HG02970 (cell line): ENCODE measurements at regions not wholly inside any gene's neighbourhood (a gene's known extent, or its start where the extent isn't known, plus 50 kb on each side); places are given as distances from the start of the nearest gene placed in this dataset.
"Not testable (repeated sequence)": the region's sequence is repeated elsewhere in the genome, so short reads cannot be mapped to it uniquely, and the experiment has no call there.

Source experiments
- ATAC-seq: cut with Tn5 transposase; IDR thresholded peaks from one replicate; pipeline ENCODE4 v1.9.1; 2021; ENCODE audit warnings: mild to moderate bottlenecking, moderate library complexity, moderate number of reproducible peaks; ENCODE audit not compliant: unreplicated experiment, low FRiP score

- ATAC-seq: no peak
Observed at GRCh38 chr5:163569284-163569683, 63.9 kb downstream of the MAT2B start.

- ATAC-seq: no peak
Observed at GRCh38 chr5:163571744-163572143, 66.3 kb downstream of the MAT2B start.

- no peak for ATAC-seq
Observed at GRCh38 chr5:163574472-163575440, 69.3 kb downstream of the MAT2B start.

- ATAC-seq: no peak
Observed at GRCh38 chr5:163578652-163579051, 73.2 kb downstream of the MAT2B start.

- no peak for ATAC-seq
Observed at GRCh38 chr5:163579729-163580128, 74.3 kb downstream of the MAT2B start.

GRCh38 chr5:163580516-163580915, 75.1 kb downstream of the MAT2B start:
- no peak for ATAC-seq

GRCh38 chr5:163583491-163584153, 78.2 kb downstream of the MAT2B start:
- not testable (repeated sequence) for ATAC-seq

- no peak for ATAC-seq
Observed at GRCh38 chr5:163585206-163585605, 79.8 kb downstream of the MAT2B start.

GRCh38 chr5:163586531-163586956, 81.1 kb downstream of the MAT2B start:
- no peak for ATAC-seq

- ATAC-seq: no peak
Observed at GRCh38 chr5:163594951-163595350, 89.5 kb downstream of the MAT2B start.

GRCh38 chr5:163595932-163596607, 90.7 kb downstream of the MAT2B start:
- ATAC-seq: no peak

- no peak for ATAC-seq
Observed at GRCh38 chr5:163596608-163597315, 91.3 kb downstream of the MAT2B start.

GRCh38 chr5:163604013-163604412, 98.6 kb downstream of the MAT2B start:
- no peak for ATAC-seq

GRCh38 chr5:163607256-163607655, 101.8 kb downstream of the MAT2B start:
- no peak for ATAC-seq

- ATAC-seq: no peak
Observed at GRCh38 chr5:163608621-163609020, 103.2 kb downstream of the MAT2B start.

- no peak for ATAC-seq
Observed at GRCh38 chr5:163609910-163610309, 104.5 kb downstream of the MAT2B start.

- no peak for ATAC-seq
Observed at GRCh38 chr5:163612358-163613149, 107.1 kb downstream of the MAT2B start.

GRCh38 chr5:163613150-163613442, 107.7 kb downstream of the MAT2B start:
- no peak for ATAC-seq

- no peak for ATAC-seq
Observed at GRCh38 chr5:163614787-163615186, 109.4 kb downstream of the MAT2B start.
